Ureter (tissue), 1 donor: ENCODE measurements at regions not wholly inside any gene's neighbourhood (a gene's known extent, or its start where the extent isn't known, plus 50 kb on each side); places are given as distances from the start of the nearest gene placed in this dataset.

Experiments
- DNase-seq: peaks from one replicate; pipeline ENCODE4 v3.0.0-alpha.2; 2020; ENCODE audit warnings: low spot score
- donor health status: DM: yes; HTN: yes; CAD: no.

- DNase-seq: no peak
These were observed 254.3 kb downstream of the SHQ1 start for GRCh38 chr3:72593881-72594397.

GRCh38 chr3:72591522-72592421, 256.5 kb downstream of the SHQ1 start:
- peak; percentile 59 for DNase-seq

- DNase-seq: no peak
These were observed 257.5 kb downstream of the SHQ1 start for GRCh38 chr3:72590732-72591221.

- no peak for DNase-seq
These were observed 261.0 kb downstream of the SHQ1 start for GRCh38 chr3:72587282-72587681.

GRCh38 chr3:72586694-72587093, 261.6 kb downstream of the SHQ1 start:
- DNase-seq: no peak

GRCh38 chr3:72585966-72586365, 262.3 kb downstream of the SHQ1 start:
- no peak for DNase-seq

- no peak for DNase-seq
These were observed 264.0 kb downstream of the SHQ1 start for GRCh38 chr3:72584262-72584661.

GRCh38 chr3:72582963-72583362, 265.3 kb downstream of the SHQ1 start:
- no peak for DNase-seq

- DNase-seq: no peak
These were observed 265.9 kb downstream of the SHQ1 start for GRCh38 chr3:72582211-72582878.

GRCh38 chr3:72580900-72581299, 267.3 kb downstream of the SHQ1 start:
- DNase-seq: no peak

- no peak for DNase-seq
These were observed 267.9 kb downstream of the SHQ1 start for GRCh38 chr3:72580246-72580756.

GRCh38 chr3:72579581-72580245, 268.5 kb downstream of the SHQ1 start:
- no peak for DNase-seq

GRCh38 chr3:72579191-72579580, 269.1 kb downstream of the SHQ1 start:
- DNase-seq: no peak

- no peak for DNase-seq
These were observed 271.1 kb downstream of the SHQ1 start for GRCh38 chr3:72577190-72577589.

- no peak for DNase-seq
These were observed 271.7 kb downstream of the SHQ1 start for GRCh38 chr3:72576563-72576962.

- DNase-seq: no peak
These were observed 274.1 kb downstream of the SHQ1 start for GRCh38 chr3:72574144-72574543.

- DNase-seq: no peak
These were observed 275.2 kb downstream of the SHQ1 start for GRCh38 chr3:72573051-72573450.

GRCh38 chr3:72572489-72573007, 275.7 kb downstream of the SHQ1 start:
- DNase-seq: no peak

- DNase-seq: no peak
These were observed 276.6 kb downstream of the SHQ1 start for GRCh38 chr3:72571638-72572114.

GRCh38 chr3:72571052-72571451, 277.2 kb downstream of the SHQ1 start:
- no peak for DNase-seq

GRCh38 chr3:72569754-72570440, 278.3 kb downstream of the SHQ1 start:
- DNase-seq: no peak
